CD4-positive, alpha-beta memory T cell (primary cell): ENCODE measurements at regions not wholly inside any gene's neighbourhood (a gene's known extent, or its start where the extent isn't known, plus 50 kb on each side); places are given as distances from the start of the nearest gene placed in this dataset.

ENCODE experiments used
- CTCF ChIA-PET: fragments of 350-600 bp; sonication (Branson Sonifier 250); formaldehyde crosslinking; loops from one replicate; lab custom pipeline; 2021; ENCODE audit warnings: inconsistent platforms; ENCODE audit not compliant: partially characterized antibody; lab: Charles Lee
- POLR2A ChIA-PET: fragments of 350-600 bp; sonication (Branson Sonifier 250); formaldehyde crosslinking; loops from one replicate; lab custom pipeline; 2021; ENCODE audit not compliant: partially characterized antibody; lab: Charles Lee
- DNase-seq, 5 donors: peaks; one replicate each; pipeline versions ENCODE4 v3.0.0 to v3.0.0-alpha.2; 2020 to 2022; ENCODE audit warnings: mixed read lengths in 1 of 5
- H3K27ac ChIP-seq: one replicate; pipeline ENCODE4 v1.7.0; 2013; ENCODE audit warnings: low read depth, low read length
- H3K27me3 ChIP-seq: 2 replicates; pipeline ENCODE4 v1.7.0; 2013; ENCODE audit warnings: mild to moderate bottlenecking, low read length, moderate library complexity; ENCODE audit not compliant: insufficient read depth
- H3K36me3 ChIP-seq: 2 replicates; pipeline ENCODE4 v1.7.0; 2013; ENCODE audit warnings: mild to moderate bottlenecking, low read length, moderate library complexity; ENCODE audit not compliant: insufficient read depth
- H3K4me1 ChIP-seq: 2 replicates; pipeline ENCODE4 v1.7.0; 2013; ENCODE audit warnings: mild to moderate bottlenecking, low read length, moderate library complexity; ENCODE audit not compliant: insufficient read depth
- H3K4me3 ChIP-seq, 2 donors: one replicate each; pipeline ENCODE4 v1.7.0; 2013; ENCODE audit warnings: low read length in 2 of 2, mild to moderate bottlenecking in 1 of 2
- H3K9me3 ChIP-seq, 2 donors: one replicate each; pipeline ENCODE4 v1.7.0; 2013; ENCODE audit warnings: low read length in 2 of 2, control low read depth in 1 of 2; ENCODE audit not compliant: control insufficient read depth in 1 of 2
- H3K27ac Mint-ChIP-seq, 7 donors: one replicate each; pipeline ENCODE4 v1.8.0; 2020 to 2021; ENCODE audit warnings: mixed read lengths in 7 of 7, mild to moderate bottlenecking in 6 of 7, inconsistent platforms in 3 of 7, moderate library complexity in 3 of 7
- H3K27me3 Mint-ChIP-seq, 2 donors: one replicate each; pipeline ENCODE4 v1.8.0; 2020 to 2021; ENCODE audit warnings: mixed read lengths in 2 of 2
- H3K36me3 Mint-ChIP-seq, 2 donors: one replicate each; pipeline ENCODE4 v1.8.0; 2020 to 2021; ENCODE audit warnings: mixed read lengths in 2 of 2, inconsistent platforms in 1 of 2, mild to moderate bottlenecking in 1 of 2
- H3K4me1 Mint-ChIP-seq, 4 donors: one replicate each; pipeline ENCODE4 v1.8.0; 2020 to 2021; ENCODE audit warnings: mixed read lengths in 4 of 4, mild to moderate bottlenecking in 1 of 4
- H3K4me3 Mint-ChIP-seq, 8 donors: one replicate each; pipeline ENCODE4 v1.8.0; 2020 to 2021; ENCODE audit warnings: mixed read lengths in 8 of 8, mild to moderate bottlenecking in 7 of 8, moderate library complexity in 6 of 8, inconsistent platforms in 3 of 8
- H3K9me3 Mint-ChIP-seq, 8 donors: one replicate each; pipeline ENCODE4 v1.8.0; 2020 to 2021; ENCODE audit warnings: mixed read lengths in 8 of 8, mild to moderate bottlenecking in 5 of 8, inconsistent platforms in 3 of 8, moderate library complexity in 1 of 8
- intact Hi-C: fragments of 100-400 bp; cut with micrococcal nuclease; formaldehyde crosslinking; loops from one replicate; pipeline ENCODE4 v1.15.1; 2023

GRCh38 chr7:49639068-49639593 is 134.3 kb upstream of the VWC2 start:
- Histone ChIP-seq H3K27ac (no peak overlapping the region), H3K36me3 (no peaks in the 10 kb centered on the region), H3K4me1 (no peaks in the 10 kb centered on the region), H3K9me3 (no peaks in the 10 kb centered on the region), H3K4me3 (no peak overlapping the region), H3K27me3 (no peaks in the 10 kb centered on the region)
- Mint-ChIP-seq H3K36me3 (no peaks in the 10 kb centered on the region), H3K4me1 (no peaks in the 10 kb centered on the region), H3K27ac (no peak overlapping the region), H3K27me3 (no peaks in the 10 kb centered on the region), H3K4me3 (no peak overlapping the region), H3K9me3 (peaks cover 0 to 3% (median 0%) of the 10 kb centered on the region in 8 donors)
- CTCF ChIA-PET = no interaction called here
- POLR2A ChIA-PET = no interaction called here
- DNase-seq = no peak
- intact Hi-C loops = no loop called here

GRCh38 chr7:49639808-49640207 is 133.6 kb upstream of the VWC2 start:
- H3K27me3 ChIP-seq = no peaks in the 10 kb centered on the region
- CTCF ChIA-PET = no interaction called here
- no peak for DNase-seq

GRCh38 chr7:49643321-49643720 is 130.1 kb upstream of the VWC2 start:
- H3K4me1 ChIP-seq = no peaks in the 10 kb centered on the region
- H3K4me1 Mint-ChIP-seq = no peaks in the 10 kb centered on the region
- no peaks in the 10 kb centered on the region for H3K36me3 ChIP-seq
- H3K27me3 ChIP-seq = no peaks in the 10 kb centered on the region
- ChIA-PET POLR2A (no interaction called here), CTCF (no interaction called here)
- no peak overlapping the region for H3K27ac ChIP-seq
- no peak overlapping the region for H3K27ac Mint-ChIP-seq
- H3K4me3 Mint-ChIP-seq = no peak overlapping the region
- H3K9me3 Mint-ChIP-seq = peaks cover 0 to 4% (median 0%) of the 10 kb centered on the region in 8 donors
- intact Hi-C loops = no loop called here
- H3K27me3 Mint-ChIP-seq = no peaks in the 10 kb centered on the region
- H3K4me3 ChIP-seq = no peak overlapping the region
- H3K36me3 Mint-ChIP-seq = no peaks in the 10 kb centered on the region
- no peaks in the 10 kb centered on the region for H3K9me3 ChIP-seq
- DNase-seq = no peak

More at GRCh38 chr7:49639808-49640207, 133.6 kb upstream of the VWC2 start:
- Histone ChIP-seq H3K4me1 (no peaks in the 10 kb centered on the region), H3K27ac (no peak overlapping the region), H3K4me3 (no peak overlapping the region), H3K9me3 (no peaks in the 10 kb centered on the region), H3K36me3 (no peaks in the 10 kb centered on the region)
- Mint-ChIP-seq H3K4me3 (no peak overlapping the region), H3K27me3 (no peaks in the 10 kb centered on the region), H3K36me3 (no peaks in the 10 kb centered on the region), H3K9me3 (peaks cover 0 to 3% (median 0%) of the 10 kb centered on the region in 8 donors), H3K27ac (no peak overlapping the region), H3K4me1 (no peaks in the 10 kb centered on the region)
- intact Hi-C loops = no loop called here
- POLR2A ChIA-PET = no interaction called here

DNA sequence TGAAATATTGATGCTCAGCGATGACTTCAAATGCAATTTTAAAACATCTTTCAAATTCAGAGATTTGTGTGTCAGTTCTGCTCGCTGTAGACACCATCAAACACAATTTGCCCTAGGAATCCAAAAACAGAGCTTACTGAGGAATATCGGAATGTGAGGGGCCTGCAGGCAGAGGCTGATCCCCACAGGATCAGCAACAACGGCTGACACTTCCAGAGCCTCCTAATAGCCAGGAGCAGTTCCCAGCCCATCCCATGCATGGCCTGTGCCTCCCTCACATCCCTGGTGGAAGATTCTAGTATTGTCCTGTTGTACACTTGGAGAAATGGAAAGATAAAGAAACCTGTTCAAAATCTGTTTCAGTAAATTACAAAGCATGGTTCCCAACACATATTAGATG is 129.7 kb upstream of the VWC2 start:
- no peaks in the 10 kb centered on the region for H3K27me3 ChIP-seq
- Mint-ChIP-seq H3K9me3 (peaks cover 0 to 5% (median under 1%) of the 10 kb centered on the region in 8 donors), H3K27ac (no peak overlapping the region), H3K4me3 (no peak overlapping the region), H3K36me3 (no peaks in the 10 kb centered on the region), H3K27me3 (no peaks in the 10 kb centered on the region), H3K4me1 (no peaks in the 10 kb centered on the region)
- H3K27ac ChIP-seq = no peak overlapping the region
- no peak for DNase-seq
- H3K9me3 ChIP-seq = no peaks in the 10 kb centered on the region
- POLR2A ChIA-PET = no interaction called here
- CTCF ChIA-PET = no interaction called here
- H3K4me1 ChIP-seq = no peaks in the 10 kb centered on the region
- intact Hi-C loops = no loop called here
- H3K36me3 ChIP-seq = no peaks in the 10 kb centered on the region
- no peak overlapping the region for H3K4me3 ChIP-seq

DNA sequence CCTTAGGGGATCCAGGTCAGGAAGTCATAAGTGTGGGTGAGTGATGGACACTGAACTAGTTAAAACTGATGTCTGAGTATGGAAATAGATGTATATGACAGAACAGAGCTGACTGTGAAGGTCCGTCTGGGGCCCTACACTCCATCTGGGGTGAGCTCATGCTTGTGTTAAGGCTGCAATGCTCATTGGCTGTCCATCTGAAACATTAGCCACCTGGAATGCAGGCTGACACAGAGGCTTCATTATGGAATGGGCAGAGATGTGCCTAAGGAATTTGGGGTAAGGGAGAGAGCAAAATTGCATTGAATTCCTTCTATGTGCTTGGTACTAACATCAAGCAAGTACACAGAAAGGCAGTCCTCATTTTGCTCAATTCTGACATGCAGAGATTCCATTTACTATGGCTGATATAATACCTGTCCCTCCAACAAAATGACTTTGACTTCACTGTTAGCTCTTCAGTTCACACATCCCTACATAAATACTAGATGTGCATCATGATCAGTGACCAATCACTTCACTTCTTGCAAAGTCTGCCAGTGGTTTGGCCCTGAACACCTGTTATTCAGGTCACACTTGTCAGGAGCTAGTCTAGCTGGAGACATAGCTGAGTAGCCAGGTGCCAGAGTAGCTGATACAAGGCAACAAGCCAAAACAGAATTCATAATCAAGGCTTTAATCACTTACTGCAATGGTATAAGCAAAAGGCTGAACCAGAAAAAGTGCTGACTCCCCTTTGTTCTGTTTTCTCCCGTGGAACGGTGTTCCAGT is 128.9 kb upstream of the VWC2 start:
- ChIA-PET CTCF (no interaction called here), POLR2A (no interaction called here)
- no peak overlapping the region for H3K4me3 ChIP-seq
- H3K9me3 ChIP-seq = no peaks in the 10 kb centered on the region
- no peaks in the 10 kb centered on the region for H3K4me1 ChIP-seq
- H3K27ac Mint-ChIP-seq = no peak overlapping the region
- no peak for DNase-seq
- no peaks in the 10 kb centered on the region for H3K27me3 ChIP-seq
- H3K9me3 Mint-ChIP-seq = peaks cover 0 to 8% (median 2%) of the 10 kb centered on the region in 8 donors
- no peaks in the 10 kb centered on the region for H3K36me3 Mint-ChIP-seq
- no peaks in the 10 kb centered on the region for H3K36me3 ChIP-seq
- H3K27ac ChIP-seq = no peak overlapping the region
- no peaks in the 10 kb centered on the region for H3K27me3 Mint-ChIP-seq
- no peak overlapping the region for H3K4me3 Mint-ChIP-seq
- intact Hi-C loops = no loop called here
- no peaks in the 10 kb centered on the region for H3K4me1 Mint-ChIP-seq

GRCh38 chr7:49645296-49645695 is 128.1 kb upstream of the VWC2 start:
- H3K27ac Mint-ChIP-seq = no peak overlapping the region
- POLR2A ChIA-PET = no interaction called here
- Histone ChIP-seq H3K27me3 (no peaks in the 10 kb centered on the region), H3K27ac (no peak overlapping the region), H3K4me1 (no peaks in the 10 kb centered on the region), H3K36me3 (no peaks in the 10 kb centered on the region), H3K9me3 (no peaks in the 10 kb centered on the region), H3K4me3 (no peak overlapping the region)
- H3K4me1 Mint-ChIP-seq = no peaks in the 10 kb centered on the region
- intact Hi-C loops = no loop called here
- no peaks in the 10 kb centered on the region for H3K27me3 Mint-ChIP-seq
- no peaks in the 10 kb centered on the region for H3K36me3 Mint-ChIP-seq
- CTCF ChIA-PET = no interaction called here
- H3K4me3 Mint-ChIP-seq = no peak overlapping the region
- H3K9me3 Mint-ChIP-seq = peaks cover 0 to 8% (median 2%) of the 10 kb centered on the region in 8 donors
- no peak for DNase-seq

- H3K4me3 ChIP-seq = no peak overlapping the region
- ChIA-PET CTCF (no interaction called here), POLR2A (no interaction called here)
- no peaks in the 10 kb centered on the region for H3K27me3 Mint-ChIP-seq
- no peaks in the 10 kb centered on the region for H3K4me1 ChIP-seq
- intact Hi-C loops = no loop called here
- H3K9me3 ChIP-seq = peaks cover 0 to 4% of the 10 kb centered on the region in 2 donors
- H3K27ac ChIP-seq = no peak overlapping the region
- H3K4me1 Mint-ChIP-seq = no peaks in the 10 kb centered on the region
- H3K36me3 Mint-ChIP-seq = no peaks in the 10 kb centered on the region
- peaks cover 0 to 17% (median 0%) of the 10 kb centered on the region in 8 donors for H3K9me3 Mint-ChIP-seq
- no peak for DNase-seq
- H3K4me3 Mint-ChIP-seq = no peak overlapping the region
- no peaks in the 10 kb centered on the region for H3K27me3 ChIP-seq
- H3K36me3 ChIP-seq = no peaks in the 10 kb centered on the region
- H3K27ac Mint-ChIP-seq = no peak overlapping the region
These were observed 113.2 kb upstream of the VWC2 start for GRCh38 chr7:49660170-49660783.
